ENCODE measurements at regions not wholly inside any gene's neighbourhood (a gene's known extent, or its start where the extent isn't known, plus 50 kb on each side); places are given as distances from the start of the nearest gene placed in this dataset.

DNA sequence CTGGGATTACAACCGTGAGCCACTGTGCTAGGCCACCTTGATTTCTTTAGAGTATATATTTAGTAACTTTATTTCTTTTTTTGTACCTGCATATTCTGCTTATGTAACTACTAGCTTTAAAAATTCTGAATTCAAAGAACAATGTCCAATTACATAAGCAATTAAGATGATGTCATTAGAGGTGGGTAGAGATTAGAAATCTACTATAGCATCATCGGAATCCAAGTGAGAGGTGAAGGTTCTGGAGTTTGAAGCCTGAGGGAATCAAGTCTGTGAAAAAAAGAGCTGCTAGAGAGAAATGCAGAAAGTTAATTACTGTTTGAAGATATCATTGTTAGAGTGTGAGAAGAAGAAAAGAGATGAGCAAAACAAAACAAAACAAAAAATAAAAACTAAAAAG lies 79.0 kb upstream of the ENPEP start:
- H3K9me3 ChIP-seq (ENCODE audit: control insufficient read depth, insufficient read depth, low read depth, low read length), result no peaks in the 10 kb centered on the region
- ChIA-PET CTCF (interaction anchor here (1.0 kb wide), 1 partner anchor 261 kb away, joined by 3 read pairs; no protein-coding TSS in a partner anchor), POLR2A (no interaction called here)
- H3K4me1 ChIP-seq (ENCODE audit: control insufficient read depth, insufficient read depth, low read length), result no peaks in the 10 kb centered on the region
- TF ChIP-seq, protein P1, sequence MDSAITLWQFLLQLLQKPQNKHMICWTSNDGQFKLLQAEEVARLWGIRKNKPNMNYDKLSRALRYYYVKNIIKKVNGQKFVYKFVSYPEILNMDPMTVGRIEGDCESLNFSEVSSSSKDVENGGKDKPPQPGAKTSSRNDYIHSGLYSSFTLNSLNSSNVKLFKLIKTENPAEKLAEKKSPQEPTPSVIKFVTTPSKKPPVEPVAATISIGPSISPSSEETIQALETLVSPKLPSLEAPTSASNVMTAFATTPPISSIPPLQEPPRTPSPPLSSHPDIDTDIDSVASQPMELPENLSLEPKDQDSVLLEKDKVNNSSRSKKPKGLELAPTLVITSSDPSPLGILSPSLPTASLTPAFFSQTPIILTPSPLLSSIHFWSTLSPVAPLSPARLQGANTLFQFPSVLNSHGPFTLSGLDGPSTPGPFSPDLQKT (IDR thresholded peaks at IDR 0.05; ENCODE audit: borderline replicate concordance, low read depth, low read length), result no peak
- TF ChIP-seq, protein P2, sequence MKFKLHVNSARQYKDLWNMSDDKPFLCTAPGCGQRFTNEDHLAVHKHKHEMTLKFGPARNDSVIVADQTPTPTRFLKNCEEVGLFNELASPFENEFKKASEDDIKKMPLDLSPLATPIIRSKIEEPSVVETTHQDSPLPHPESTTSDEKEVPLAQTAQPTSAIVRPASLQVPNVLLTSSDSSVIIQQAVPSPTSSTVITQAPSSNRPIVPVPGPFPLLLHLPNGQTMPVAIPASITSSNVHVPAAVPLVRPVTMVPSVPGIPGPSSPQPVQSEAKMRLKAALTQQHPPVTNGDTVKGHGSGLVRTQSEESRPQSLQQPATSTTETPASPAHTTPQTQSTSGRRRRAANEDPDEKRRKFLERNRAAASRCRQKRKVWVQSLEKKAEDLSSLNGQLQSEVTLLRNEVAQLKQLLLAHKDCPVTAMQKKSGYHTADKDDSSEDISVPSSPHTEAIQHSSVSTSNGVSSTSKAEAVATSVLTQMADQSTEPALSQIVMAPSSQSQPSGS (tag by site-specific recombination; IDR thresholded peaks at IDR 0.05; ENCODE audit: low read depth), result peak; percentile 59; the same call in 1 of the 2 replicates
- H3K27ac ChIP-seq (ENCODE audit: extremely low read depth, low read depth, low read length), result no peak overlapping the region
- no peak overlapping the region for H3K4me3 ChIP-seq (ENCODE audit: low read depth, low read length)
- H3K36me3 ChIP-seq (ENCODE audit: control insufficient read depth in 2 of 2, insufficient read depth in 1 of 2, low read length in 2 of 2), result no peaks in the 10 kb centered on the region

DNA sequence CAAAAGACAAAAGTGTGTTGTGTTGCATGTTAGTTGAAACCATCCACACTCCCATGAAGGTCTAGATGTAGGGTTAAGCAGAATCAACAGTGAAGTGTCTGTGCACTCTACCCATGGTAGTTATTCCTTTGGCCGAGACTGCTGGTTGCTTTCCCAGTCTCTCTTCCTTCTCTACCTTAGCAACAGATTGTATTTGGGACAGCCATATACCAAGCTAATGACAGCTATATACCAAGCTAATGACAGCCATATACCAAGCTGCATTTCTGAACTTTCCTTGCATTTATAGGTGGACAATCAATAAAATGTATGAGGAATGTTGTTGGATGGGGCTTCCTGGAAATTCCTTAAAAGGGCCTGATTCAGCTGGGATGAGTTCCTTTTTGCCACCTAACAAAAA lies 80.5 kb upstream of the ENPEP start:
- no peaks in the 10 kb centered on the region for H3K36me3 ChIP-seq (ENCODE audit: control insufficient read depth in 2 of 2, insufficient read depth in 1 of 2, low read length in 2 of 2)
- POLR2A ChIA-PET, result no interaction called here
- TF ChIP-seq ZNF211 (tag by site-specific recombination; IDR thresholded peaks at IDR 0.05; ENCODE audit: low read depth) (peak; percentile 80), ZNF133 (tag by site-specific recombination; IDR thresholded peaks at IDR 0.05) (no peak)
- no peaks in the 10 kb centered on the region for H3K4me1 ChIP-seq (ENCODE audit: control insufficient read depth, insufficient read depth, low read length)
- H3K9me3 ChIP-seq (ENCODE audit: control insufficient read depth, insufficient read depth, low read depth, low read length), result no peaks in the 10 kb centered on the region
- CTCF ChIA-PET, result no interaction called here
- H3K27ac ChIP-seq (ENCODE audit: extremely low read depth, low read depth, low read length), result no peak overlapping the region
- no peak overlapping the region for H3K4me3 ChIP-seq (ENCODE audit: low read depth, low read length)

DNA sequence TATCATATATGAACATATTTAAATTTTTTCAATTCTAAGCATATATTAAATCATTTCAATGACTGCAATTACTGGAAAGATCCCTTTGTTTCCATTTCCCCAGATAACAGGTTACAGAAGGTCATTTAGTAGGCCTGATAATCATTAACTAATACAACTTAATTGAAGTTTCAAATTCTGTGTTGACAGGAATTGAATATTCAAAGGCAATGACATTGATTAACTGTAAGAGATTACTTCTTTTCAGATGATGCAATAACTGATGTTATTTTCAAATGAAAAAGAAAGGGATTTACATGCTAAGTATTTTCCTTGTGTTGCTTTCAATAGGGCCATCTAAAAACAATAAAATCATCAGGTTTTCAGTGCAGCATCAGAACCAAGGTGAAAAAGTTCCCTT lies 81.1 kb upstream of the ENPEP start:
- POLR2A ChIA-PET, result no interaction called here
- no peak overlapping the region for H3K27ac ChIP-seq (ENCODE audit: extremely low read depth, low read depth, low read length)
- no peak for TF ChIP-seq ZNF302 (tag by site-specific recombination; IDR thresholded peaks at IDR 0.05; ENCODE audit: low read depth)
- TF ChIP-seq, protein P3, sequence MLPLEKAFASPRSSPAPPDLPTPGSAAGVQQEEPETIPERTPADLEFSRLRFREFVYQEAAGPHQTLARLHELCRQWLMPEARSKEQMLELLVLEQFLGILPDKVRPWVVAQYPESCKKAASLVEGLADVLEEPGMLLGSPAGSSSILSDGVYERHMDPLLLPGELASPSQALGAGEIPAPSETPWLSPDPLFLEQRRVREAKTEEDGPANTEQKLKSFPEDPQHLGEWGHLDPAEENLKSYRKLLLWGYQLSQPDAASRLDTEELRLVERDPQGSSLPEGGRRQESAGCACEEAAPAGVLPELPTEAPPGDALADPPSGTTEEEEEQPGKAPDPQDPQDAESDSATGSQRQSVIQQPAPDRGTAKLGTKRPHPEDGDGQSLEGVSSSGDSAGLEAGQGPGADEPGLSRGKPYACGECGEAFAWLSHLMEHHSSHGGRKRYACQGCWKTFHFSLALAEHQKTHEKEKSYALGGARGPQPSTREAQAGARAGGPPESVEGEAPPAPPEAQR (tag by site-specific recombination; IDR thresholded peaks at IDR 0.05), result no peak
- no peak for TF ChIP-seq KLF9 (tag by site-specific recombination; IDR thresholded peaks at IDR 0.05; ENCODE audit: low read depth)
- no peak for TF ChIP-seq ZNF544 (tag by site-specific recombination; IDR thresholded peaks at IDR 0.05)
- no peak for TF ChIP-seq ZNF114 (tag by site-specific recombination; IDR thresholded peaks at IDR 0.05)
- no peak for TF ChIP-seq HOXA7 (CRISPR knock-in tag; IDR thresholded peaks at IDR 0.05; ENCODE audit: borderline replicate concordance)
- TF ChIP-seq, protein P4, sequence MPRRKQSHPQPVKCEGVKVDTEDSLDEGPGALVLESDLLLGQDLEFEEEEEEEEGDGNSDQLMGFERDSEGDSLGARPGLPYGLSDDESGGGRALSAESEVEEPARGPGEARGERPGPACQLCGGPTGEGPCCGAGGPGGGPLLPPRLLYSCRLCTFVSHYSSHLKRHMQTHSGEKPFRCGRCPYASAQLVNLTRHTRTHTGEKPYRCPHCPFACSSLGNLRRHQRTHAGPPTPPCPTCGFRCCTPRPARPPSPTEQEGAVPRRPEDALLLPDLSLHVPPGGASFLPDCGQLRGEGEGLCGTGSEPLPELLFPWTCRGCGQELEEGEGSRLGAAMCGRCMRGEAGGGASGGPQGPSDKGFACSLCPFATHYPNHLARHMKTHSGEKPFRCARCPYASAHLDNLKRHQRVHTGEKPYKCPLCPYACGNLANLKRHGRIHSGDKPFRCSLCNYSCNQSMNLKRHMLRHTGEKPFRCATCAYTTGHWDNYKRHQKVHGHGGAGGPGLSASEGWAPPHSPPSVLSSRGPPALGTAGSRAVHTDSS (tag by site-specific recombination; IDR thresholded peaks at IDR 0.05), result no peak
- TF ChIP-seq, protein P5, sequence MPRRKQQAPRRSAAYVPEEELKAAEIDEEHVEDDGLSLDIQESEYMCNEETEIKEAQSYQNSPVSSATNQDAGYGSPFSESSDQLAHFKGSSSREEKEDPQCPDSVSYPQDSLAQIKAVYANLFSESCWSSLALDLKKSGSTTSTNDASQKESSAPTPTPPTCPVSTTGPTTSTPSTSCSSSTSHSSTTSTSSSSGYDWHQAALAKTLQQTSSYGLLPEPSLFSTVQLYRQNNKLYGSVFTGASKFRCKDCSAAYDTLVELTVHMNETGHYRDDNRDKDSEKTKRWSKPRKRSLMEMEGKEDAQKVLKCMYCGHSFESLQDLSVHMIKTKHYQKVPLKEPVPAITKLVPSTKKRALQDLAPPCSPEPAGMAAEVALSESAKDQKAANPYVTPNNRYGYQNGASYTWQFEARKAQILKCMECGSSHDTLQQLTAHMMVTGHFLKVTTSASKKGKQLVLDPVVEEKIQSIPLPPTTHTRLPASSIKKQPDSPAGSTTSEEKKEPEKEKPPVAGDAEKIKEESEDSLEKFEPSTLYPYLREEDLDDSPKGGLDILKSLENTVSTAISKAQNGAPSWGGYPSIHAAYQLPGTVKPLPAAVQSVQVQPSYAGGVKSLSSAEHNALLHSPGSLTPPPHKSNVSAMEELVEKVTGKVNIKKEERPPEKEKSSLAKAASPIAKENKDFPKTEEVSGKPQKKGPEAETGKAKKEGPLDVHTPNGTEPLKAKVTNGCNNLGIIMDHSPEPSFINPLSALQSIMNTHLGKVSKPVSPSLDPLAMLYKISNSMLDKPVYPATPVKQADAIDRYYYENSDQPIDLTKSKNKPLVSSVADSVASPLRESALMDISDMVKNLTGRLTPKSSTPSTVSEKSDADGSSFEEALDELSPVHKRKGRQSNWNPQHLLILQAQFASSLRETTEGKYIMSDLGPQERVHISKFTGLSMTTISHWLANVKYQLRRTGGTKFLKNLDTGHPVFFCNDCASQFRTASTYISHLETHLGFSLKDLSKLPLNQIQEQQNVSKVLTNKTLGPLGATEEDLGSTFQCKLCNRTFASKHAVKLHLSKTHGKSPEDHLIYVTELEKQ (tag by site-specific recombination; IDR thresholded peaks at IDR 0.05; ENCODE audit: borderline replicate concordance), result no peak
- no peak for TF ChIP-seq ZNF658 (tag by site-specific recombination; IDR thresholded peaks at IDR 0.05)
- no peak for TF ChIP-seq SALL2 (tag by site-specific recombination; IDR thresholded peaks at IDR 0.05; ENCODE audit: borderline replicate concordance)
- no peak for TF ChIP-seq ZNF792 (tag by site-specific recombination; IDR thresholded peaks at IDR 0.05)
- no peak for TF ChIP-seq EGR2 (tag by site-specific recombination; IDR thresholded peaks at IDR 0.05; ENCODE audit: low read depth)
- TF ChIP-seq ZNF623 (tag by site-specific recombination; IDR thresholded peaks at IDR 0.05), result no peak
- TF ChIP-seq ZNF548 (tag by site-specific recombination; IDR thresholded peaks at IDR 0.05), result no peak
- no peak for TF ChIP-seq ZNF561 (tag by site-specific recombination; IDR thresholded peaks at IDR 0.05; ENCODE audit: borderline replicate concordance)
- TF ChIP-seq, protein P6, sequence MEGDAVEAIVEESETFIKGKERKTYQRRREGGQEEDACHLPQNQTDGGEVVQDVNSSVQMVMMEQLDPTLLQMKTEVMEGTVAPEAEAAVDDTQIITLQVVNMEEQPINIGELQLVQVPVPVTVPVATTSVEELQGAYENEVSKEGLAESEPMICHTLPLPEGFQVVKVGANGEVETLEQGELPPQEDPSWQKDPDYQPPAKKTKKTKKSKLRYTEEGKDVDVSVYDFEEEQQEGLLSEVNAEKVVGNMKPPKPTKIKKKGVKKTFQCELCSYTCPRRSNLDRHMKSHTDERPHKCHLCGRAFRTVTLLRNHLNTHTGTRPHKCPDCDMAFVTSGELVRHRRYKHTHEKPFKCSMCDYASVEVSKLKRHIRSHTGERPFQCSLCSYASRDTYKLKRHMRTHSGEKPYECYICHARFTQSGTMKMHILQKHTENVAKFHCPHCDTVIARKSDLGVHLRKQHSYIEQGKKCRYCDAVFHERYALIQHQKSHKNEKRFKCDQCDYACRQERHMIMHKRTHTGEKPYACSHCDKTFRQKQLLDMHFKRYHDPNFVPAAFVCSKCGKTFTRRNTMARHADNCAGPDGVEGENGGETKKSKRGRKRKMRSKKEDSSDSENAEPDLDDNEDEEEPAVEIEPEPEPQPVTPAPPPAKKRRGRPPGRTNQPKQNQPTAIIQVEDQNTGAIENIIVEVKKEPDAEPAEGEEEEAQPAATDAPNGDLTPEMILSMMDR (tag by site-specific recombination; IDR thresholded peaks at IDR 0.05), result no peak
- TF ChIP-seq KLF8 (tag by site-specific recombination; IDR thresholded peaks at IDR 0.05), result no peak
- no peak for TF ChIP-seq ZNF830 (tag by site-specific recombination; IDR thresholded peaks at IDR 0.05; ENCODE audit: low read depth)
- no peaks in the 10 kb centered on the region for H3K9me3 ChIP-seq (ENCODE audit: control insufficient read depth, insufficient read depth, low read depth, low read length)
- CTCF ChIA-PET, result no interaction called here
- H3K4me3 ChIP-seq (ENCODE audit: low read depth, low read length), result no peak overlapping the region
- no peaks in the 10 kb centered on the region for H3K36me3 ChIP-seq (ENCODE audit: control insufficient read depth in 2 of 2, insufficient read depth in 1 of 2, low read length in 2 of 2)
- H3K4me1 ChIP-seq (ENCODE audit: control insufficient read depth, insufficient read depth, low read length), result no peaks in the 10 kb centered on the region
